MM.1S (cell line): ENCODE measurements at regions not wholly inside any gene's neighbourhood (a gene's known extent, or its start where the extent isn't known, plus 50 kb on each side); places are given as distances from the start of the nearest gene placed in this dataset.

ENCODE experiments used
- CTCF ChIP-seq: fragments of 300-600 bp; sonication (generic); IDR thresholded peaks from 2 replicates; pipeline ENCODE4 v1.5.1; 2016; ENCODE audit warnings: antibody characterized with exemption, low read length, mixed read lengths
- EZH2 ChIP-seq: fragments of 300-600 bp; sonication (generic); optimal IDR thresholded peaks from 2 replicates; pipeline ENCODE3; 2017; ENCODE audit warnings: low read depth, mild to moderate bottlenecking, antibody characterized with exemption, low read length, mixed read lengths

- TF ChIP-seq EZH2: no peak
- no peak for TF ChIP-seq CTCF
Measured at GRCh38 chr4:136505020-136505419, 1027.3 kb downstream of the PCDH18 start.
